ENCODE measurements at regions not wholly inside any gene's neighbourhood (a gene's known extent, or its start where the extent isn't known, plus 50 kb on each side); places are given as distances from the start of the nearest gene placed in this dataset.

GRCh38 chr20:10857352-10858070 is 183.7 kb upstream of the JAG1 start:
- H3K4me3 ChIP-seq (replicated peaks in 1 of 2; ENCODE audit: low read depth in 1 of 2, low read length in 2 of 2) = no peak overlapping the region
- no peaks in the 10 kb centered on the region for H3K79me2 ChIP-seq (ENCODE audit: insufficient read depth, low read length)
- H3K27ac ChIP-seq (ENCODE audit: low read depth, low read length) = no peak overlapping the region
- ATAC-seq = no peak
- intact Hi-C loops (cut with micrococcal nuclease) = no loop called here
- no peak overlapping the region for H3K9ac ChIP-seq (ENCODE audit: low read length)
- no peak for TF ChIP-seq ELF1 (IDR thresholded peaks at IDR 0.05; ENCODE audit: borderline replicate concordance, low read depth)
- no peak for TF ChIP-seq FOSL1 (IDR thresholded peaks at IDR 0.05; ENCODE audit: low read depth)
- no peak for TF ChIP-seq REST (IDR thresholded peaks at IDR 0.05; ENCODE audit: low read depth)
- no peak for TF ChIP-seq SRF (IDR thresholded peaks at IDR 0.05; ENCODE audit: low read depth)
- TF ChIP-seq SIN3A (IDR thresholded peaks at IDR 0.05; ENCODE audit: low read depth) = no peak
- TF ChIP-seq EZH2 (IDR thresholded peaks at IDR 0.05) = no peak
- no peak for TF ChIP-seq RAD21 (IDR thresholded peaks at IDR 0.05; ENCODE audit: low read depth)
- no peak for TF ChIP-seq ZBTB33 (IDR thresholded peaks at IDR 0.05; ENCODE audit: extremely low read depth, insufficient replicate concordance, low read length)
- ChIA-PET CTCF (no interaction called here), POLR2A (no interaction called here), RAD21 (ENCODE audit: low non-redundant PET in 1 of 2, low total read pairs in 2 of 2, uncharacterized antibody in 2 of 2, unreplicated experiment in 2 of 2) (no interaction called here)
- no peaks in the 10 kb centered on the region for H3K36me3 ChIP-seq (ENCODE audit: control insufficient read depth in 1 of 2, insufficient read depth in 2 of 2, low read length in 2 of 2)
- H4K20me1 ChIP-seq (ENCODE audit: insufficient read depth) = no peaks in the 10 kb centered on the region
- H3K4me2 ChIP-seq (ENCODE audit: low read length) = no peak overlapping the region
- no peak for DNase-seq (ENCODE audit: low read depth, low spot score)
- H2AFZ ChIP-seq (ENCODE audit: low read depth, low read length, poor library complexity, severe bottlenecking) = no peak overlapping the region
- H3K9me3 ChIP-seq (ENCODE audit: control insufficient read depth in 1 of 2, insufficient read depth in 1 of 2, low read depth in 1 of 2, low read length in 2 of 2) = no peaks in the 10 kb centered on the region
- no TSS peak for BruUV-seq (replicated peaks)
- H3K27me3 ChIP-seq (ENCODE audit: insufficient read depth, low read length) = no peaks in the 10 kb centered on the region
- H3K4me1 ChIP-seq (ENCODE audit: control insufficient read depth in 1 of 2, insufficient read depth in 2 of 2, low read length in 2 of 2) = no peaks in the 10 kb centered on the region
- no peaks in the 10 kb centered on the region for H3K9me2 ChIP-seq (ENCODE audit: insufficient read depth)
